Fibroblast of villous mesenchyme (primary cell): ENCODE measurements at regions not wholly inside any gene's neighbourhood (a gene's known extent, or its start where the extent isn't known, plus 50 kb on each side); places are given as distances from the start of the nearest gene placed in this dataset.

Experiments
- DNase-seq: peaks from one replicate; pipeline ENCODE4 v3.0.0-alpha.2; 2010; ENCODE audit warnings: low read depth
- H3K4me3 ChIP-seq: 2 replicates; pipeline ENCODE4 v1.5.1; 2011; ENCODE audit warnings: low read depth, mild to moderate bottlenecking, low read length
- TF ChIP-seq, protein P1 (sequence below): IDR thresholded peaks from 2 replicates; pipeline ENCODE4 v1.5.1; 2012; ENCODE audit warnings: low read depth, mild to moderate bottlenecking, low read length; ENCODE audit not compliant: insufficient read depth

DNA sequence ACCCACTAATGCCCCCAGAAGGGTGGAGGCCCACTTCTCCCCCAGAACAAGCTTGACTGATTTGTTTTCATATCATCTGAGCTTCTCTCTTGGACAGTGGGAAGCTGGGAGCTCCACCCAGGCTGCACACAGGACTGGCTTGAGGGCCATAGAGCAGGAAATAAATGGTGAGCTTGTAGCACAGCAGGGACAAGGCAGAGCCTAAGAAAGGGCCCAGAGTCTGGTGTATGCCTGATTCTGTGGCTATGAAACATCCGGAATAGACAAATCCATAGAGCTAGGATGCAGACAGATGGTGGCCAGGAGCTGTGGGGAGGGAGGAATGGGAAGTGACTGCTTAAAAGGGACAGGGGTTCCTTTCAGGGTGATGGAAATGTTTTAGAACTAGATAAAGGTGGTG, 79.0 kb downstream of the ARL6IP4 start:
- no peak for DNase-seq
- TF ChIP-seq, protein P1, sequence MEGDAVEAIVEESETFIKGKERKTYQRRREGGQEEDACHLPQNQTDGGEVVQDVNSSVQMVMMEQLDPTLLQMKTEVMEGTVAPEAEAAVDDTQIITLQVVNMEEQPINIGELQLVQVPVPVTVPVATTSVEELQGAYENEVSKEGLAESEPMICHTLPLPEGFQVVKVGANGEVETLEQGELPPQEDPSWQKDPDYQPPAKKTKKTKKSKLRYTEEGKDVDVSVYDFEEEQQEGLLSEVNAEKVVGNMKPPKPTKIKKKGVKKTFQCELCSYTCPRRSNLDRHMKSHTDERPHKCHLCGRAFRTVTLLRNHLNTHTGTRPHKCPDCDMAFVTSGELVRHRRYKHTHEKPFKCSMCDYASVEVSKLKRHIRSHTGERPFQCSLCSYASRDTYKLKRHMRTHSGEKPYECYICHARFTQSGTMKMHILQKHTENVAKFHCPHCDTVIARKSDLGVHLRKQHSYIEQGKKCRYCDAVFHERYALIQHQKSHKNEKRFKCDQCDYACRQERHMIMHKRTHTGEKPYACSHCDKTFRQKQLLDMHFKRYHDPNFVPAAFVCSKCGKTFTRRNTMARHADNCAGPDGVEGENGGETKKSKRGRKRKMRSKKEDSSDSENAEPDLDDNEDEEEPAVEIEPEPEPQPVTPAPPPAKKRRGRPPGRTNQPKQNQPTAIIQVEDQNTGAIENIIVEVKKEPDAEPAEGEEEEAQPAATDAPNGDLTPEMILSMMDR = no peak
- no peak overlapping the region for H3K4me3 ChIP-seq

GRCh38 chr12:123058980-123059379, 78.5 kb downstream of the ARL6IP4 start:
- DNase-seq = peak; percentile 86
- no peak overlapping the region for H3K4me3 ChIP-seq
- TF ChIP-seq, protein P1 = no peak

DNA sequence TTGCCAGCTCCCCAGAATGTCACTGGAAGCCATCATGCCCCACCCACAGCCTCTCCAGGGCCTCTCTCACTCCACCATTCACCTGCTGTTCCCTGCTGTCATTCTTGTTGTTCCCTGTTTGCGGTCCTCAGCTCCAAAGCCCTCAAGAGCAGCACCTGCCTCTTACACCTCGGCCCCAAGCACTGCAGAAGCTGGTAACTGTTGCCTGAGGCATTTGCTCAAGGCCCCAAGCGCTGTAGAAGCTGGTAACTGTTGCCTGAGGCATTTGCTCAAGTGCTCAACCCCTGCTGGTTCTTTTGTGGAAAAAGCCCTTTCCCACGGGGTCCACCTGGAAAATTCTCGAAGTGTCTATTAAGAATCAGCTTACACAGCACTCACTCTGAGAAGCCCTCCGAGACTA, 78.0 kb downstream of the ARL6IP4 start:
- TF ChIP-seq, protein P1 = no peak
- DNase-seq = no peak
- no peak overlapping the region for H3K4me3 ChIP-seq

- DNase-seq = no peak
- no peak overlapping the region for H3K4me3 ChIP-seq
- TF ChIP-seq, protein P1 = no peak
Measured at GRCh38 chr12:123057513-123058265, 77.2 kb downstream of the ARL6IP4 start.

DNA sequence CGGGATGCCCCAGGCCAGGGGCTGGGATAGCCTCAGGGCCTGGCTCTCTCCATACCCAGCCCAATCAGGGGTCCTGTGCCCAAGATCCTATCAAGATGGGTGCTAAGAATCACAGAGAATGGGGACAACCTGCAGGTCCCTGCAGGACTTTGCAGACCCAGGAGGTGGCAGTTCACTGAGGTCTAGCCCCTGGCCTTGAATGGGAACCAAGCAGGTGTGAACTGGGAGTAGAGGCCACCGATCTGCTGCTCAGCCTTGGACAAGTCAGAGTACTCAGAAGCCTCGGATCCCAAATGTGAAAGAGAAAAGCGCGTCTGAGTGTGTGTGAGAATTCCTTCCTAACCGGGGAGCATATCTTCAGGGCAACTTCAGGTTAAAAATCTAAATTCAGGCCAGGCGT, 76.2 kb downstream of the ARL6IP4 start:
- TF ChIP-seq, protein P1 = no peak
- DNase-seq = no peak
- no peak overlapping the region for H3K4me3 ChIP-seq

- DNase-seq = peak; percentile 66
- H3K4me3 ChIP-seq = no peak overlapping the region
- TF ChIP-seq, protein P1 = no peak
Measured at GRCh38 chr12:123056053-123056452, 75.6 kb downstream of the ARL6IP4 start.
